GM12878 (cell line): ENCODE measurements at regions not wholly inside any gene's neighbourhood (a gene's known extent, or its start where the extent isn't known, plus 50 kb on each side); places are given as distances from the start of the nearest gene placed in this dataset.

Source experiments
- IRF3 ChIP-seq: fragments of 450-650 bp; IDR thresholded peaks from 2 replicates; pipeline ENCODE4 v1.6.1; 2014; ENCODE audit warnings: mild to moderate bottlenecking
- KAT2A ChIP-seq: conservative IDR thresholded peaks from 2 replicates; pipeline ENCODE4 v1.6.1; 2011; ENCODE audit warnings: low read depth, low read length; ENCODE audit not compliant: control insufficient read depth
- NFIC ChIP-seq: IDR thresholded peaks from 2 replicates; pipeline ENCODE4 v1.6.1; 2012; ENCODE audit warnings: low read depth, mild to moderate bottlenecking, inconsistent platforms, low read length, moderate library complexity
- NFYB ChIP-seq: IDR thresholded peaks from 2 replicates; pipeline ENCODE4 v1.6.1; 2011; ENCODE audit warnings: low read depth, mild to moderate bottlenecking, low read length, improper control_type of control experiment, moderate library complexity; ENCODE audit not compliant: insufficient read depth
- PBX3 ChIP-seq: IDR thresholded peaks from 2 replicates; pipeline ENCODE4 v1.6.1; 2011; ENCODE audit warnings: mild to moderate bottlenecking, low read depth, low read length, moderate library complexity; ENCODE audit not compliant: insufficient replicate concordance
- TCF12 ChIP-seq: IDR thresholded peaks from 2 replicates; pipeline ENCODE4 v1.6.1; 2011; ENCODE audit warnings: low read depth, mild to moderate bottlenecking, low read length
- USF1 ChIP-seq: IDR thresholded peaks from 2 replicates; pipeline ENCODE4 v1.6.1; 2011; ENCODE audit warnings: borderline replicate concordance, low read depth, mild to moderate bottlenecking, moderate library complexity, mixed read lengths, low read length; ENCODE audit not compliant: insufficient read depth; ENCODE audit errors: extremely low read length
- ZNF274 ChIP-seq: IDR thresholded peaks from one replicate; pipeline ENCODE4 v1.8.0; 2011; ENCODE audit not compliant: insufficient read length, insufficient read depth
- TF ChIP-seq, protein P1 (sequence below): IDR thresholded peaks from 2 replicates; pipeline ENCODE4 v1.6.1; 2012; ENCODE audit warnings: mild to moderate bottlenecking, low read depth, low read length

DNA sequence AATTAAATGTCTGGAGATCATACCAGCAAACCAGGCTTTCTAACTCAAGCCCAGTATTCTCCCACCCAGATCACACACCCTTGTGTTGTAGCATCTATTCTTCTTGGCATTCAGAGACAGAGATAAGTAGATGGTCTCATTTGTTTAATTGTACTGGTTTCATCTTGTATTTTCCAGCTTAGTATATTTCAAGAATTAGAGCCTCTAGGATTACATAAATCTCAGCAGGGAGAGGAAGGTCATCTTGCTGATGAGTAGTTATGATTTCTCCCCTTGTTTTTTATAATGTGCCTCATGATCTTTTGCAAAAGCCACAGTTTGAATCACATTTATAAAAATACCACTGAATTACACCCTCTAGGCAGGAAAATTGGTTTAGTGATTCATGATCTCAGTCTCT lies 106.6 kb upstream of the NRSN1 start (continued):
- TF ChIP-seq KAT2A (no peak), TCF12 (no peak), USF1 (no peak), PBX3 (no peak), NFYB (no peak), NFIC (no peak), IRF3 (no peak), ZNF274 (no peak)
- TF ChIP-seq, protein P1, sequence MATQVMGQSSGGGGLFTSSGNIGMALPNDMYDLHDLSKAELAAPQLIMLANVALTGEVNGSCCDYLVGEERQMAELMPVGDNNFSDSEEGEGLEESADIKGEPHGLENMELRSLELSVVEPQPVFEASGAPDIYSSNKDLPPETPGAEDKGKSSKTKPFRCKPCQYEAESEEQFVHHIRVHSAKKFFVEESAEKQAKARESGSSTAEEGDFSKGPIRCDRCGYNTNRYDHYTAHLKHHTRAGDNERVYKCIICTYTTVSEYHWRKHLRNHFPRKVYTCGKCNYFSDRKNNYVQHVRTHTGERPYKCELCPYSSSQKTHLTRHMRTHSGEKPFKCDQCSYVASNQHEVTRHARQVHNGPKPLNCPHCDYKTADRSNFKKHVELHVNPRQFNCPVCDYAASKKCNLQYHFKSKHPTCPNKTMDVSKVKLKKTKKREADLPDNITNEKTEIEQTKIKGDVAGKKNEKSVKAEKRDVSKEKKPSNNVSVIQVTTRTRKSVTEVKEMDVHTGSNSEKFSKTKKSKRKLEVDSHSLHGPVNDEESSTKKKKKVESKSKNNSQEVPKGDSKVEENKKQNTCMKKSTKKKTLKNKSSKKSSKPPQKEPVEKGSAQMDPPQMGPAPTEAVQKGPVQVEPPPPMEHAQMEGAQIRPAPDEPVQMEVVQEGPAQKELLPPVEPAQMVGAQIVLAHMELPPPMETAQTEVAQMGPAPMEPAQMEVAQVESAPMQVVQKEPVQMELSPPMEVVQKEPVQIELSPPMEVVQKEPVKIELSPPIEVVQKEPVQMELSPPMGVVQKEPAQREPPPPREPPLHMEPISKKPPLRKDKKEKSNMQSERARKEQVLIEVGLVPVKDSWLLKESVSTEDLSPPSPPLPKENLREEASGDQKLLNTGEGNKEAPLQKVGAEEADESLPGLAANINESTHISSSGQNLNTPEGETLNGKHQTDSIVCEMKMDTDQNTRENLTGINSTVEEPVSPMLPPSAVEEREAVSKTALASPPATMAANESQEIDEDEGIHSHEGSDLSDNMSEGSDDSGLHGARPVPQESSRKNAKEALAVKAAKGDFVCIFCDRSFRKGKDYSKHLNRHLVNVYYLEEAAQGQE: no peak
- TF ChIP-seq, all 136 proteins: peak for 0
